Duodenal mucosa (tissue), 2 donors: ENCODE measurements at regions not wholly inside any gene's neighbourhood (a gene's known extent, or its start where the extent isn't known, plus 50 kb on each side); places are given as distances from the start of the nearest gene placed in this dataset.
"Not testable (repeated sequence)": the region's sequence is repeated elsewhere in the genome, so short reads cannot be mapped to it uniquely, and the experiment has no call there.

Source experiments
- H3K27ac ChIP-seq: one replicate; pipeline ENCODE4 v1.7.0; 2013; ENCODE audit warnings: low read depth, low read length
- H3K27me3 ChIP-seq, 2 donors: one replicate each; pipeline ENCODE4 v1.7.0; 2013; ENCODE audit warnings: low read length in 2 of 2, control low read depth in 1 of 2; ENCODE audit not compliant: insufficient read depth in 2 of 2, control insufficient read depth in 1 of 2
- H3K36me3 ChIP-seq, 2 donors: one replicate each; pipeline ENCODE4 v1.7.0; 2013; ENCODE audit warnings: low read length in 2 of 2, control low read depth in 1 of 2; ENCODE audit not compliant: insufficient read depth in 2 of 2, control insufficient read depth in 1 of 2
- H3K4me1 ChIP-seq, 2 donors: one replicate each; pipeline ENCODE4 v1.7.0; 2013; ENCODE audit warnings: low read length in 2 of 2, control low read depth in 1 of 2; ENCODE audit not compliant: insufficient read depth in 2 of 2, control insufficient read depth in 1 of 2
- H3K4me3 ChIP-seq, 2 donors: one replicate each; pipeline ENCODE4 v1.7.0; 2013; ENCODE audit warnings: low read length in 2 of 2, low read depth in 1 of 2
- H3K9ac ChIP-seq, 2 donors: one replicate each; pipeline ENCODE4 v1.7.0; 2013; ENCODE audit warnings: low read length in 2 of 2, low read depth in 1 of 2
- H3K9me3 ChIP-seq, 2 donors: one replicate each; pipeline ENCODE4 v1.7.0; 2013; ENCODE audit warnings: low read length in 2 of 2, control low read depth in 1 of 2; ENCODE audit not compliant: control insufficient read depth in 1 of 2

- no peak overlapping the region for H3K9ac ChIP-seq
- peaks cover 0 to 4% of the 10 kb centered on the region in 2 donors for H3K9me3 ChIP-seq
- no peaks in the 10 kb centered on the region for H3K27me3 ChIP-seq
- H3K4me3 ChIP-seq, result no peak overlapping the region
- no peaks in the 10 kb centered on the region for H3K4me1 ChIP-seq
- no peak overlapping the region for H3K27ac ChIP-seq
- no peaks in the 10 kb centered on the region for H3K36me3 ChIP-seq
Observed at GRCh38 chr5:2352101-2352861, 399.2 kb downstream of the IRX2 start.

- not testable (repeated sequence) for H3K27me3 ChIP-seq, H3K27ac ChIP-seq, H3K9ac ChIP-seq, H3K4me1 ChIP-seq, H3K36me3 ChIP-seq, H3K9me3 ChIP-seq, H3K4me3 ChIP-seq
Observed at GRCh38 chr5:2349768-2350167, 401.7 kb downstream of the IRX2 start.

- Histone ChIP-seq H3K4me1 (no peaks in the 10 kb centered on the region), H3K9ac (no peak overlapping the region), H3K27me3 (no peaks in the 10 kb centered on the region), H3K27ac (no peak overlapping the region), H3K36me3 (no peaks in the 10 kb centered on the region), H3K9me3 (no peaks in the 10 kb centered on the region), H3K4me3 (no peak overlapping the region)
Observed at GRCh38 chr5:2338686-2339085, 412.8 kb downstream of the IRX2 start.

GRCh38 chr5:2335733-2336515 is 415.6 kb downstream of the IRX2 start:
- no peak overlapping the region for H3K27ac ChIP-seq
- H3K27me3 ChIP-seq, result peaks cover 0 to 5% of the 10 kb centered on the region in 2 donors
- H3K9me3 ChIP-seq, result peaks cover 7 to 11% of the 10 kb centered on the region in 2 donors
- H3K4me1 ChIP-seq, result no peaks in the 10 kb centered on the region
- H3K36me3 ChIP-seq, result no peaks in the 10 kb centered on the region
- H3K9ac ChIP-seq, result no peak overlapping the region
- no peak overlapping the region for H3K4me3 ChIP-seq

GRCh38 chr5:2335125-2335732 is 416.2 kb downstream of the IRX2 start:
- H3K9ac ChIP-seq, result no peak overlapping the region
- no peaks in the 10 kb centered on the region for H3K4me1 ChIP-seq
- H3K9me3 ChIP-seq, result peaks cover 7 to 11% of the 10 kb centered on the region in 2 donors
- H3K27ac ChIP-seq, result no peak overlapping the region
- no peaks in the 10 kb centered on the region for H3K36me3 ChIP-seq
- H3K4me3 ChIP-seq, result no peak overlapping the region
- H3K27me3 ChIP-seq, result peaks cover 0 to 5% of the 10 kb centered on the region in 2 donors

- Histone ChIP-seq H3K36me3 (no peaks in the 10 kb centered on the region), H3K27me3 (peaks cover 0 to 5% of the 10 kb centered on the region in 2 donors), H3K27ac (no peak overlapping the region)
Observed at GRCh38 chr5:2334719-2335118, 416.8 kb downstream of the IRX2 start.

GRCh38 chr5:2333291-2333690 is 418.2 kb downstream of the IRX2 start:
- Histone ChIP-seq H3K36me3 (no peaks in the 10 kb centered on the region), H3K4me1 (no peaks in the 10 kb centered on the region), H3K4me3 (no peak overlapping the region), H3K27ac (no peak overlapping the region), H3K27me3 (peaks cover 0 to 5% of the 10 kb centered on the region in 2 donors), H3K9me3 (peaks cover 7 to 11% of the 10 kb centered on the region in 2 donors), H3K9ac (no peak overlapping the region)

More at GRCh38 chr5:2334719-2335118, 416.8 kb downstream of the IRX2 start:
- Histone ChIP-seq H3K4me3 (no peak overlapping the region), H3K9me3 (peaks cover 7 to 11% of the 10 kb centered on the region in 2 donors), H3K4me1 (no peaks in the 10 kb centered on the region), H3K9ac (no peak overlapping the region)

- no peaks in the 10 kb centered on the region for H3K36me3 ChIP-seq
- H3K4me1 ChIP-seq, result no peaks in the 10 kb centered on the region
- H3K27me3 ChIP-seq, result peaks cover 0 to 5% of the 10 kb centered on the region in 2 donors
- no peak overlapping the region for H3K9ac ChIP-seq
- no peak overlapping the region for H3K4me3 ChIP-seq
- H3K27ac ChIP-seq, result no peak overlapping the region
- peaks cover 7 to 11% of the 10 kb centered on the region in 2 donors for H3K9me3 ChIP-seq
Observed at GRCh38 chr5:2332521-2332920, 419.0 kb downstream of the IRX2 start.

GRCh38 chr5:2330325-2331130 is 420.9 kb downstream of the IRX2 start:
- Histone ChIP-seq H3K27ac (no peak overlapping the region), H3K4me3 (no peak overlapping the region), H3K9ac (no peak overlapping the region), H3K4me1 (no peaks in the 10 kb centered on the region), H3K9me3 (peaks cover 7 to 11% of the 10 kb centered on the region in 2 donors), H3K27me3 (peaks cover 0 to 5% of the 10 kb centered on the region in 2 donors), H3K36me3 (no peaks in the 10 kb centered on the region)
